Vagina (tissue), 2 donors: ENCODE measurements at regions not wholly inside any gene's neighbourhood (a gene's known extent, or its start where the extent isn't known, plus 50 kb on each side); places are given as distances from the start of the nearest gene placed in this dataset.

Source experiments
- DNase-seq, 2 donors: peaks; one replicate each; pipeline ENCODE4 v3.0.0-alpha.2; 2017; ENCODE audit errors: extremely low spot score in 2 of 2
- H3K27ac ChIP-seq: fragments of 200-600 bp; sonication (generic); one replicate; pipeline ENCODE4 v1.5.1; 2019
- H3K27me3 ChIP-seq: fragments of 200-600 bp; sonication (generic); one replicate; pipeline ENCODE4 v1.5.1; 2019
- H3K36me3 ChIP-seq, 2 donors: fragments of 200-600 bp; sonication (generic); one replicate each; pipeline ENCODE4 v1.5.1; 2017 to 2019
- H3K4me1 ChIP-seq: fragments of 200-600 bp; sonication (generic); one replicate; pipeline ENCODE4 v1.5.1; 2019
- H3K4me3 ChIP-seq, 2 donors: fragments of 200-600 bp; sonication (generic); 1 replicate in 1 of 2; 2 replicates in 1 of 2; pipeline ENCODE4 v1.5.1; 2016 to 2019
- H3K9me3 ChIP-seq: fragments of 200-600 bp; sonication (generic); one replicate; pipeline ENCODE4 v1.5.1; 2019
- CTCF ChIP-seq, 3 experiments: fragments of 450-650 bp in 2 of 3; fragments of 200-600 bp in 1 of 3; sonication (generic) in 1 of 3; IDR thresholded peaks; one replicate each; pipeline ENCODE4 v1.5.1; 2017 to 2019; ENCODE audit warnings: antibody characterized with exemption in 3 of 3, mild to moderate bottlenecking in 2 of 3, moderate library complexity in 2 of 3
- POLR2A ChIP-seq, 2 donors: fragments of 450-650 bp; IDR thresholded peaks; one replicate each; pipeline ENCODE4 v1.6.1; 2017; ENCODE audit warnings: antibody characterized with exemption in 2 of 2, mild to moderate bottlenecking in 2 of 2, moderate library complexity in 2 of 2
- POLR2AphosphoS5 ChIP-seq, 2 donors: sonication (generic); formaldehyde crosslinking; IDR thresholded peaks; one replicate each; pipeline ENCODE4 v1.9.0; 2017; ENCODE audit warnings: antibody characterized with exemption in 2 of 2, mild to moderate bottlenecking in 2 of 2, low read depth in 1 of 2; ENCODE audit not compliant: insufficient read depth in 1 of 2
- intact Hi-C: fragments of 100-400 bp; cut with DNase I; formaldehyde crosslinking; loops from one replicate; pipeline ENCODE4 v1.15.1; 2023

GRCh38 chr1:80982831-80983230 lies 817.9 kb upstream of the ADGRL2 start:
- intact Hi-C loops, result no loop called here
- H3K9me3 ChIP-seq, result no peaks in the 10 kb centered on the region
- DNase-seq, result no peak
- H3K27ac ChIP-seq, result no peak overlapping the region
- H3K36me3 ChIP-seq, result no peaks in the 10 kb centered on the region
- H3K4me1 ChIP-seq, result no peaks in the 10 kb centered on the region
- no peaks in the 10 kb centered on the region for H3K27me3 ChIP-seq
- no peak overlapping the region for H3K4me3 ChIP-seq
- no peak for TF ChIP-seq CTCF (IDR thresholded peaks at IDR 0.05)
- TF ChIP-seq POLR2A (IDR thresholded peaks at IDR 0.05), result no peak
- no peak for TF ChIP-seq POLR2AphosphoS5 (IDR thresholded peaks at IDR 0.05; ENCODE audit: insufficient read depth in 1 of 2, low read depth in 1 of 2)

DNA sequence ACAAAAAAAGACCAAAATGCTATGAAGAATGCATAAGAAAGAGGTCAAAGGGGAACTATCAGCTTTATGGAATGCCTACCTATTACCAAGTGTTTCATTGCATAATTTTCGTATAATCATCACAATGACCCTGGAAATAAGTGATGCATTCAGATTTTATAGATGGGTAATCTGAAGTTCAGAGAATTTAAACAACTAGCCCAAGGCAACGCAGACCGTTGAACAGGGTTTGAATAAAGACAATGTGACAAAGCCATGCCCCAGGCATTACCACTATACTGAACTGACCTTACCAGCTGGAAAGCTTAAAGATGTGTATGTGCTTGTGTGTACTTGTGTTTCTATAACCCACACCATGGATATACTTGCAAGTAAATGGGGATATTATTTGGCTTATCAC lies 827.6 kb upstream of the ADGRL2 start:
- no peak for TF ChIP-seq CTCF (IDR thresholded peaks at IDR 0.05)
- no peak for TF ChIP-seq POLR2A (IDR thresholded peaks at IDR 0.05)
- TF ChIP-seq POLR2AphosphoS5 (IDR thresholded peaks at IDR 0.05; ENCODE audit: insufficient read depth in 1 of 2, low read depth in 1 of 2), result no peak
- DNase-seq, result no peak
- no peaks in the 10 kb centered on the region for H3K27me3 ChIP-seq
- intact Hi-C loops, result no loop called here
- no peak overlapping the region for H3K4me3 ChIP-seq
- H3K27ac ChIP-seq, result no peak overlapping the region
- no peaks in the 10 kb centered on the region for H3K4me1 ChIP-seq
- H3K36me3 ChIP-seq, result no peaks in the 10 kb centered on the region
- H3K9me3 ChIP-seq, result no peaks in the 10 kb centered on the region

DNA sequence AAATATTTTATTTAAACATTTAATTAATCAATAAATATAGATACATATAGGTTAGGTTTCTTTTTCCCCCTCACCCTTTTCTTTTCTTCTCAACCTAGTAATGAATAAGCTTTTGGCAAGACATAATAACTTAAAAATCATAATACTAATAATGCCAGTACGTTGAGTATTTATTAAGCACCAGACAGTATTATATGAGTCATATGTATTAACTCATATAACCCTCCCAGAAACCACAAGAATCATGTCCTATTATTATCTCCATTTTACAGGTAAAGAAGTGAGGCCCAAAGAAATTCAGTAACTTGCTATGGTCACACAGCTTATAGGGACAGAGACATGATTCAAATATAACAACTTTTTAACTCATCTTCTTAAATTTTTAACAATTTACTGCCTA lies 834.5 kb upstream of the ADGRL2 start:
- TF ChIP-seq POLR2AphosphoS5 (IDR thresholded peaks at IDR 0.05; ENCODE audit: insufficient read depth in 1 of 2, low read depth in 1 of 2) (no peak), POLR2A (IDR thresholded peaks at IDR 0.05) (no peak)
- Histone ChIP-seq H3K4me1 (no peaks in the 10 kb centered on the region), H3K36me3 (no peaks in the 10 kb centered on the region), H3K27ac (no peak overlapping the region), H3K4me3 (no peak overlapping the region), H3K27me3 (no peaks in the 10 kb centered on the region), H3K9me3 (no peaks in the 10 kb centered on the region)
- intact Hi-C loops, result no loop called here
- no peak for DNase-seq

- no peak for DNase-seq
- Histone ChIP-seq H3K36me3 (no peaks in the 10 kb centered on the region), H3K9me3 (no peaks in the 10 kb centered on the region), H3K4me1 (no peaks in the 10 kb centered on the region), H3K27ac (no peak overlapping the region), H3K4me3 (no peak overlapping the region), H3K27me3 (no peaks in the 10 kb centered on the region)
- TF ChIP-seq POLR2A (IDR thresholded peaks at IDR 0.05) (no peak), CTCF (IDR thresholded peaks at IDR 0.05) (no peak), POLR2AphosphoS5 (IDR thresholded peaks at IDR 0.05; ENCODE audit: insufficient read depth in 1 of 2, low read depth in 1 of 2) (no peak)
- intact Hi-C loops, result no loop called here
Measured at GRCh38 chr1:80962564-80962963, 838.2 kb upstream of the ADGRL2 start.

DNA sequence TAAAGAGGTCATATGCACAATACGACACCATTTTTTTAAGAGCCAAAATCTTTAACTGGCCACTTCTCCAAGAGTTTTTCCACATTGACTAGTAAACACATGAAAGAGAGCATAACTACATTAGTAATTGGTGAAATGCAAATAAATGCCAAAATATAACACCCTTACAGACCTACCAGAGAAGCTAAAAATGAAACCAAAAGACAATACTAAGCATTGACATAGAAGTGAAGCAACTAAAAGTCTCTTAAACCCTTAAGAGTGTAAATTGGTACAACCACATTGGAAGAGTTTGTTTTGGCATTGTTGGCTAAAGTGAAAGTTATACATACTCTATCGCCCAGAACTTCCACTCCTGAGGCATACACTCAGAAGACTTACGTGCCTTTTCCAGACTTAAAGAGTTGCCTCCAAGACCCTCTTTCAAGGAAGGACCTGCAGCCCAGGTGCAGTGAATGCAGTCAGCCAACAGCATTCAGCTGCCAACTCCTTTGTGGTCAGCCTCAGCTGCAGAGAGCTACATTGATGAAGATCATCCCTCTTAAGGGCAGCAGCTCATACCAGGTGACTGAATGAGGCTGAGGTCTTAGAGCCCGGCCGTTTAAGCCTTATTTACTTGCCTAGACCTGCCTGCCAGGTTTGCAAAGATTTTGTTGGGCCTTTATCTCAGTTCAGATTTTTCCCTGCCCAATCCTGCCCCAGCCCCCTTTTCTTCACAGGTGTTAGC lies 839.1 kb upstream of the ADGRL2 start:
- H3K4me3 ChIP-seq, result no peak overlapping the region
- intact Hi-C loops, result no loop called here
- H3K27me3 ChIP-seq, result no peaks in the 10 kb centered on the region
- no peak overlapping the region for H3K27ac ChIP-seq
- no peaks in the 10 kb centered on the region for H3K4me1 ChIP-seq
- no peak for DNase-seq
- no peaks in the 10 kb centered on the region for H3K36me3 ChIP-seq
- TF ChIP-seq CTCF (IDR thresholded peaks at IDR 0.05) (no peak), POLR2A (IDR thresholded peaks at IDR 0.05) (no peak), POLR2AphosphoS5 (IDR thresholded peaks at IDR 0.05; ENCODE audit: insufficient read depth in 1 of 2, low read depth in 1 of 2) (no peak)
- H3K9me3 ChIP-seq, result no peaks in the 10 kb centered on the region
